ENCODE measurements at regions not wholly inside any gene's neighbourhood (a gene's known extent, or its start where the extent isn't known, plus 50 kb on each side); places are given as distances from the start of the nearest gene placed in this dataset.

- POLR2A ChIA-PET (ENCODE audit: unreplicated experiment): no interaction called here
- H3K79me2 ChIP-seq (ENCODE audit: low read depth): no peaks in the 10 kb centered on the region
- intact Hi-C loops (cut with micrococcal nuclease; ENCODE audit: unreplicated experiment): no loop called here
- H2AFZ ChIP-seq: no peak overlapping the region
- H3K9me2 ChIP-seq (ENCODE audit: insufficient read depth): no peaks in the 10 kb centered on the region
- no peaks in the 10 kb centered on the region for H3F3A ChIP-seq (ENCODE audit: insufficient read depth, low read depth)
- no peak overlapping the region for H3K4me2 ChIP-seq
- BruUV-seq (replicated peaks): no TSS peak
- H3K27ac ChIP-seq: no peak overlapping the region
- H4K20me1 ChIP-seq (ENCODE audit: insufficient read depth): no peaks in the 10 kb centered on the region
- H3K27me3 ChIP-seq (ENCODE audit: insufficient read depth, low read depth): peaks cover 51% of the 10 kb centered on the region
- CTCF ChIA-PET: no interaction called here
- no peak for DNase-seq
- no peak overlapping the region for H3K4me3 ChIP-seq
- no peaks in the 10 kb centered on the region for H3K4me1 ChIP-seq (replicated peaks; ENCODE audit: insufficient read depth)
- TF ChIP-seq, protein P1, sequence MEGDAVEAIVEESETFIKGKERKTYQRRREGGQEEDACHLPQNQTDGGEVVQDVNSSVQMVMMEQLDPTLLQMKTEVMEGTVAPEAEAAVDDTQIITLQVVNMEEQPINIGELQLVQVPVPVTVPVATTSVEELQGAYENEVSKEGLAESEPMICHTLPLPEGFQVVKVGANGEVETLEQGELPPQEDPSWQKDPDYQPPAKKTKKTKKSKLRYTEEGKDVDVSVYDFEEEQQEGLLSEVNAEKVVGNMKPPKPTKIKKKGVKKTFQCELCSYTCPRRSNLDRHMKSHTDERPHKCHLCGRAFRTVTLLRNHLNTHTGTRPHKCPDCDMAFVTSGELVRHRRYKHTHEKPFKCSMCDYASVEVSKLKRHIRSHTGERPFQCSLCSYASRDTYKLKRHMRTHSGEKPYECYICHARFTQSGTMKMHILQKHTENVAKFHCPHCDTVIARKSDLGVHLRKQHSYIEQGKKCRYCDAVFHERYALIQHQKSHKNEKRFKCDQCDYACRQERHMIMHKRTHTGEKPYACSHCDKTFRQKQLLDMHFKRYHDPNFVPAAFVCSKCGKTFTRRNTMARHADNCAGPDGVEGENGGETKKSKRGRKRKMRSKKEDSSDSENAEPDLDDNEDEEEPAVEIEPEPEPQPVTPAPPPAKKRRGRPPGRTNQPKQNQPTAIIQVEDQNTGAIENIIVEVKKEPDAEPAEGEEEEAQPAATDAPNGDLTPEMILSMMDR (conservative IDR thresholded peaks at IDR 0.05): no peak
- no peak for TF ChIP-seq EZH2 (IDR thresholded peaks at IDR 0.05; ENCODE audit: low read depth)
- no peaks in the 10 kb centered on the region for H3K36me3 ChIP-seq (ENCODE audit: low read depth)
- H3K9me3 ChIP-seq (ENCODE audit: insufficient read depth, low read depth): no peaks in the 10 kb centered on the region
Observed at GRCh38 chr10:43945094-43945730, 296.5 kb upstream of the ZNF32 start.

GRCh38 chr10:43944381-43945093, 295.9 kb upstream of the ZNF32 start:
- Histone ChIP-seq H3K4me1 (replicated peaks; ENCODE audit: insufficient read depth) (no peaks in the 10 kb centered on the region), H3K9me3 (ENCODE audit: insufficient read depth, low read depth) (no peaks in the 10 kb centered on the region), H3K79me2 (ENCODE audit: low read depth) (no peaks in the 10 kb centered on the region), H3K36me3 (ENCODE audit: low read depth) (no peaks in the 10 kb centered on the region), H3K4me2 (no peak overlapping the region), H3K9me2 (ENCODE audit: insufficient read depth) (no peaks in the 10 kb centered on the region), H3K27me3 (ENCODE audit: insufficient read depth, low read depth) (peaks cover 55% of the 10 kb centered on the region), H2AFZ (no peak overlapping the region), H4K20me1 (ENCODE audit: insufficient read depth) (no peaks in the 10 kb centered on the region), H3F3A (ENCODE audit: insufficient read depth, low read depth) (no peaks in the 10 kb centered on the region), H3K27ac (no peak overlapping the region), H3K4me3 (no peak overlapping the region)
- no peak for TF ChIP-seq EZH2 (IDR thresholded peaks at IDR 0.05; ENCODE audit: low read depth)
- TF ChIP-seq, protein P1 (conservative IDR thresholded peaks at IDR 0.05): no peak
- POLR2A ChIA-PET (ENCODE audit: unreplicated experiment): no interaction called here
- BruUV-seq (replicated peaks): no TSS peak
- no peak for DNase-seq
- intact Hi-C loops (cut with micrococcal nuclease; ENCODE audit: unreplicated experiment): no loop called here
- CTCF ChIA-PET: no interaction called here

DNA sequence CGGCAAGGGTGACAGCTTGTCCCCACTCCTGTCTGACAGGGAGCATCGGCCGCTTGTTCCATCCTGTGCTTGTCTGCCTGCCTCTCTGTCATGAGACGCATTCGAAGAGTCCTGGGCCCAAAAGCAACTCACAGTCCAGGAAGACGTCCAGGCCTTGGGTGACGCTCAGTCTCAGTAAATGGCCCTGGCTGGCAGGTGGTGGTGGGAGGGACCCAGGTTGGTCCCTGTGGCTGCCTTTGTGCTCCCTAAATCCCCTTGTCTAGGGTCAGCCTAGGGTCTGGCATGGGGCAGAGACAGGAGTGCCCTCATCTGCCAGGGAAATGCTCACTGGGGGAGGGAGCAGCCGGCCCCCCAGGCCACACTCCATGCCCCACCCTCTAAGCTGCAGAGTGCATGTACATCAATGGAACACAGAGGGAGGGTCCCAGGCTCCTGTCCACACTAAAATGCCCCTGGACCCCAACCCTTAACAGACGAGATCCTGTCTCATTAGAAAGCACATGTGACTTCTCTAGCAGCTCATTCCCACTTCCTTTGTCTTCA, 295.2 kb upstream of the ZNF32 start:
- no peaks in the 10 kb centered on the region for H3K36me3 ChIP-seq (ENCODE audit: low read depth)
- H3K9me3 ChIP-seq (ENCODE audit: insufficient read depth, low read depth): no peaks in the 10 kb centered on the region
- H4K20me1 ChIP-seq (ENCODE audit: insufficient read depth): no peaks in the 10 kb centered on the region
- no peak overlapping the region for H3K27ac ChIP-seq
- no peak for DNase-seq
- no peaks in the 10 kb centered on the region for H3K79me2 ChIP-seq (ENCODE audit: low read depth)
- no peaks in the 10 kb centered on the region for H3F3A ChIP-seq (ENCODE audit: insufficient read depth, low read depth)
- no TSS peak for BruUV-seq (replicated peaks)
- no peaks in the 10 kb centered on the region for H3K9me2 ChIP-seq (ENCODE audit: insufficient read depth)
- H3K4me2 ChIP-seq: no peak overlapping the region
- H3K4me3 ChIP-seq: no peak overlapping the region
- H2AFZ ChIP-seq: no peak overlapping the region
- ChIA-PET POLR2A (ENCODE audit: unreplicated experiment) (no interaction called here), CTCF (no interaction called here)
- H3K4me1 ChIP-seq (replicated peaks; ENCODE audit: insufficient read depth): no peaks in the 10 kb centered on the region
- peaks cover 61% of the 10 kb centered on the region for H3K27me3 ChIP-seq (ENCODE audit: insufficient read depth, low read depth)
- intact Hi-C loops (cut with micrococcal nuclease; ENCODE audit: unreplicated experiment): no loop called here
- TF ChIP-seq EZH2 (IDR thresholded peaks at IDR 0.05; ENCODE audit: low read depth): no peak
- TF ChIP-seq, protein P1 (conservative IDR thresholded peaks at IDR 0.05): no peak

Data from PC-9 (cell line).